Kidney epithelial cell (primary cell): ENCODE measurements at regions not wholly inside any gene's neighbourhood (a gene's known extent, or its start where the extent isn't known, plus 50 kb on each side); places are given as distances from the start of the nearest gene placed in this dataset.
A peak's percentile ranks its signal among the peaks of the same experiment; 100 is the strongest.

Experiments used
- DNase-seq: peaks from one replicate; pipeline ENCODE4 v3.0.0-alpha.2; 2010; ENCODE audit warnings: low read depth
- H3K27me3 ChIP-seq: 2 replicates; pipeline ENCODE4 v1.6.0; 2011; ENCODE audit warnings: low read length; ENCODE audit not compliant: control insufficient read depth, insufficient read depth
- H3K36me3 ChIP-seq: 2 replicates; pipeline ENCODE4 v1.5.1; 2011; ENCODE audit warnings: low read length; ENCODE audit not compliant: control insufficient read depth, insufficient read depth
- H3K4me3 ChIP-seq: 2 replicates; pipeline ENCODE4 v1.5.1; 2011; ENCODE audit warnings: low read depth, mild to moderate bottlenecking, control low read depth, low read length
- CTCF ChIP-seq: IDR thresholded peaks from 2 replicates; pipeline ENCODE4 v1.5.1; 2011; ENCODE audit warnings: mild to moderate bottlenecking, moderate library complexity, low read length, control low read depth, inconsistent platforms; ENCODE audit not compliant: insufficient read depth, poor library complexity, severe bottlenecking

DNA sequence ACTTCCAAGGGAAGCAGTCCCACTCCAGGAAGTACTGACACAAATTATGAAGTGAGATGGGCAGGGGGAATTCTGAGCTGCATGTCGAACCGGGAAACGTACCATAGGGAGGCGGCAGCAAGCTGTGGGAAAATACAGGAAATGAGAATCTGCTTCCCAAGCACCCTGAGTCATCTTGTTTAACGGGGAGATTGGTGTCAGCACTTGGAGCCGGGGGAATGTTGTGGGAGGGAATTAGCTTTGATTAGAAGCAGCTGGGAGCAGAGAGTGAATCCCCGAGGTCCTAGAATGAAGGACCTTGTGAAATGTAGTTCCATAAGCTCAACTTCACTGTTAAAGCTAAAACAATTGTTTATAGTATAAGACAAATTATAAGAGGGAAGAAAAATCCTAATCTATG lies 141.4 kb upstream of the PRKCQ start:
- H3K36me3 ChIP-seq = no peaks in the 10 kb centered on the region
- peak; percentile 40 for TF ChIP-seq CTCF
- DNase-seq = peak; percentile 86
- no peak overlapping the region for H3K4me3 ChIP-seq
- no peaks in the 10 kb centered on the region for H3K27me3 ChIP-seq

GRCh38 chr10:6719561-6719960 lies 139.5 kb upstream of the PRKCQ start:
- H3K4me3 ChIP-seq = no peak overlapping the region
- no peak for DNase-seq

DNA sequence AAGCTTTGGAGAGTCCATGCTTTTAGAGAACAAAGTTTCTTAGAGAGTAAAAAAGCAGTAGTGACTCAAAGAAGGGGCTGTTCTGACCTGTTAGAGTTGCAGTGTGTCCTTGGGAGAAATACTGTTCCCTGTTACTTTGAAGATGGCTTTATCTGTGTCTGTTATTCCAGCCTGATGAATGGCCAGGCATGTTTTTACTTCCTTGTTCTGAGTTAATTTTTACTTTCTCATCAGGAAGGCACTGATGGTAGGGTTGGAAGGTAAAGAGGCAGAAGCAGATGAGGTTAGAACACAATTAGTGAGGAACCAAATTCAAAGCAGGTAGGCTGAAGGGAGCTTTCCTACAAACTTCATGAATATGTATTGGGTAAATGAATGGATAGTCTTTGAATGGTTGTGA lies 138.5 kb upstream of the PRKCQ start:
- Histone ChIP-seq H3K27me3 (no peaks in the 10 kb centered on the region), H3K4me3 (no peak overlapping the region), H3K36me3 (no peaks in the 10 kb centered on the region)
- no peak for TF ChIP-seq CTCF
- DNase-seq = no peak

More at GRCh38 chr10:6719561-6719960, 139.5 kb upstream of the PRKCQ start:
- H3K27me3 ChIP-seq = no peaks in the 10 kb centered on the region
- TF ChIP-seq CTCF = no peak
- no peaks in the 10 kb centered on the region for H3K36me3 ChIP-seq

DNA sequence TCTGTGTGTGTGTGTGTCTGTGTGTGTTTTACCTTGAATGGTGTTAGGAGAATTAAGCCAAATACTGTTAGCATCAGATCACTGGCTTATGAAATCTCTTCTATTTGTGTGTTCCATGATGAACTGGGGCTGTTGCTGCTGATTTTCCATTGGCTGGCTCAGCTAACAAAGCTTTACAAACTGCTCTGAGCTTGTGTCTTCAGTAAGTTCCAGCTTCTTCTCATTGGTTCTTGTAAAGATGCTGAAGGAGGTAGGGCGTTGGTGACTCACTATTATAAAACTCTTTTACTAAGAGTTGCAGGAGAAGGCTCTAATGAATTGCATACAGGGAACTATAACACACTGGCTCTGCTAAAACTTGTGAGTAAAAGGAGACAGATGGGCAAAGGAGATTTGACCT lies 136.4 kb upstream of the PRKCQ start:
- no peak for DNase-seq
- no peaks in the 10 kb centered on the region for H3K36me3 ChIP-seq
- H3K27me3 ChIP-seq = no peaks in the 10 kb centered on the region
- H3K4me3 ChIP-seq = no peak overlapping the region
- TF ChIP-seq CTCF = no peak

- DNase-seq = no peak
- Histone ChIP-seq H3K36me3 (no peaks in the 10 kb centered on the region), H3K4me3 (no peak overlapping the region), H3K27me3 (no peaks in the 10 kb centered on the region)
- no peak for TF ChIP-seq CTCF
These were observed 133.6 kb upstream of the PRKCQ start for GRCh38 chr10:6713716-6714115.

GRCh38 chr10:6713120-6713519 lies 133.0 kb upstream of the PRKCQ start:
- Histone ChIP-seq H3K36me3 (no peaks in the 10 kb centered on the region), H3K4me3 (no peak overlapping the region), H3K27me3 (no peaks in the 10 kb centered on the region)
- TF ChIP-seq CTCF = no peak
- no peak for DNase-seq
